HepG2 (cell line): ENCODE measurements at regions not wholly inside any gene's neighbourhood (a gene's known extent, or its start where the extent isn't known, plus 50 kb on each side); places are given as distances from the start of the nearest gene placed in this dataset.

Source experiments
- ATAC-seq: fragments of 200-7000 bp; cut with Tn5 transposase; 3 replicates; pipeline ENCODE4 v1.9.1; 2020; ENCODE audit warnings: mild to moderate bottlenecking, moderate library complexity
- BruUV-seq: library from RNA; stranded (reverse); fragments of 400-500 nt; replicated peaks from 2 replicates; lab custom pipeline; 2021; lab: Mats Ljungman, UMichigan
- CTCF ChIA-PET: fragments of 300-600 bp; formaldehyde crosslinking; extraction: SDS; loops from one replicate; lab custom pipeline; 2021; ENCODE audit warnings: low total read pairs, inconsistent platforms, low intra/inter-chr PET ratio; lab: Yijun Ruan, JAX
- POLR2A ChIA-PET: fragments of 350-600 bp; sonication (Branson Sonifier 250); formaldehyde crosslinking; loops from one replicate; lab custom pipeline; 2020; ENCODE audit warnings: antibody characterized with exemption, inconsistent platforms; lab: Yijun Ruan, JAX
- DNase-seq: peaks from one replicate; pipeline ENCODE4 v3.0.0-alpha.2; 2015; ENCODE audit warnings: low spot score
- FAIRE-seq: peaks from 3 replicates; lab custom pipeline; 2011; peaks lifted over from hg19 to GRCh38; lab: Jason Lieb, UNC
- H2AFZ ChIP-seq: one replicate; pipeline ENCODE4 v1.6.1; 2011; ENCODE audit warnings: low read length, inconsistent platforms
- H3K27ac ChIP-seq: fragments of 300-600 bp; 3 replicates; pipeline ENCODE4 v1.8.0; 2011; ENCODE audit warnings: mixed run types, mild to moderate bottlenecking, mixed read lengths, low read length, inconsistent platforms; ENCODE audit not compliant: insufficient read depth; ENCODE audit errors: extremely low read length
- H3K27me3 ChIP-seq, 2 experiments: fragments of 200-600 bp in 1 of 2; 2 replicates in 1 of 2; 3 replicates in 1 of 2; pipeline versions ENCODE4 v1.6.0 to v1.8.0; 2011; ENCODE audit warnings: low read length in 2 of 2, mild to moderate bottlenecking in 2 of 2, moderate library complexity in 2 of 2, inconsistent platforms in 1 of 2; ENCODE audit not compliant: insufficient read depth in 2 of 2, control insufficient read depth in 1 of 2
- H3K36me3 ChIP-seq, 2 experiments: fragments of 200-600 bp in 1 of 2; replicated peaks in 1 of 2; 2 replicates in 1 of 2; 3 replicates in 1 of 2; pipeline versions ENCODE4 v1.5.1 to v1.8.0; 2011; ENCODE audit warnings: low read length in 2 of 2, inconsistent platforms in 1 of 2; ENCODE audit not compliant: insufficient read depth in 2 of 2, control insufficient read depth in 1 of 2
- H3K4me1 ChIP-seq: 2 replicates; pipeline ENCODE4 v1.5.1; 2012; ENCODE audit warnings: low read length, inconsistent platforms; ENCODE audit not compliant: insufficient read depth
- H3K4me2 ChIP-seq: 2 replicates; pipeline ENCODE4 v1.6.0; 2011; ENCODE audit warnings: low read depth, low read length, inconsistent platforms
- H3K4me3 ChIP-seq, 3 experiments: fragments of 200-600 bp in 1 of 3; sonication (generic), shearing (Covaris generic) in 1 of 3; replicated peaks in 1 of 3; 2 replicates each; pipeline ENCODE4 v1.5.1; 2011 to 2016; ENCODE audit warnings: low read length in 3 of 3, inconsistent platforms in 2 of 3, low read depth in 2 of 3, mild to moderate bottlenecking in 2 of 3, control low read depth in 1 of 3, mixed read lengths in 1 of 3; ENCODE audit not compliant: insufficient read depth in 1 of 3
- H3K79me2 ChIP-seq: one replicate; pipeline ENCODE4 v1.6.1; 2011; ENCODE audit warnings: low read length, inconsistent platforms; ENCODE audit not compliant: insufficient read depth
- H3K9ac ChIP-seq: 2 replicates; pipeline ENCODE4 v1.6.0; 2011; ENCODE audit warnings: mild to moderate bottlenecking, low read depth, low read length, inconsistent platforms; ENCODE audit not compliant: insufficient read depth
- H3K9me3 ChIP-seq: 2 replicates; pipeline ENCODE4 v1.5.1; 2012; ENCODE audit warnings: mild to moderate bottlenecking, low read length
- H4K20me1 ChIP-seq: 2 replicates; pipeline ENCODE4 v1.6.0; 2011; ENCODE audit warnings: inconsistent platforms, mild to moderate bottlenecking, low read length, moderate library complexity; ENCODE audit not compliant: insufficient read depth
- HNRNPK ChIP-seq: fragments of 200-400 bp; formaldehyde crosslinking; IDR thresholded peaks from 2 replicates; pipeline ENCODE4 v1.6.1; 2018; ENCODE audit warnings: low read length, low read depth, moderate library complexity, mild to moderate bottlenecking; ENCODE audit not compliant: poor library complexity, severe bottlenecking
- MED1 ChIP-seq: sonication (generic); formaldehyde crosslinking; IDR thresholded peaks from 2 replicates; pipeline ENCODE4 v1.4.0; 2020; ENCODE audit warnings: missing genetic modification reagents
- NR2F6 ChIP-seq, 2 experiments: IDR thresholded peaks; 2 replicates each; pipeline ENCODE4 v1.6.1; 2016; ENCODE audit warnings: antibody characterized with exemption in 1 of 2, mild to moderate bottlenecking in 1 of 2
- ZFP36 ChIP-seq: fragments of 150-350 bp; IDR thresholded peaks from 2 replicates; pipeline ENCODE4 v1.6.1; 2018; ENCODE audit warnings: borderline replicate concordance, low read length, low read depth; ENCODE audit not compliant: partially characterized antibody
- WGBS: methylation state at CpG from one replicate; pipeline ENCODE4 v1.1.6; 2017; ENCODE audit warnings: low lambda C conversion rate; 5-methylcytosine and 5-hydroxymethylcytosine counted together
- in situ Hi-C: cut with HindIII; loops from 2 replicates; pipeline ENCODE4 v1.10.0; 2017; ENCODE audit warnings: low pct_unique_long_range_greater_than_20kb; ENCODE audit not compliant: extremely low pct_ligation_motif_present
- intact Hi-C: fragments of 100-400 bp; cut with micrococcal nuclease; formaldehyde crosslinking; loops from one replicate; pipeline ENCODE4 v1.10.0; 2022; ENCODE audit not compliant: unreplicated experiment
- TF ChIP-seq, protein P1 (sequence below): IDR thresholded peaks from 2 replicates; pipeline ENCODE4 v1.6.1; 2012; ENCODE audit warnings: low read depth, low read length, improper control_type of control experiment
- TF ChIP-seq, protein P2 (sequence below): sonication (generic); formaldehyde crosslinking; IDR thresholded peaks from 2 replicates; pipeline ENCODE4 v1.4.0; 2020; ENCODE audit warnings: missing genetic modification reagents
- TF ChIP-seq, protein P3 (sequence below): sonication (generic); formaldehyde crosslinking; IDR thresholded peaks from 2 replicates; pipeline ENCODE4 v1.5.0; 2020; ENCODE audit warnings: mild to moderate bottlenecking, missing genetic modification reagents
- TF ChIP-seq, protein P4 (sequence below): sonication (generic); formaldehyde crosslinking; IDR thresholded peaks from 2 replicates; pipeline ENCODE4 v1.4.0; 2020; ENCODE audit warnings: missing genetic modification reagents
- TF ChIP-seq, protein P5 (sequence below): sonication (generic); formaldehyde crosslinking; IDR thresholded peaks from 2 replicates; pipeline ENCODE4 v1.8.0; 2022; ENCODE audit warnings: mild to moderate bottlenecking, missing genetic modification reagents; ENCODE audit not compliant: insufficient replicate concordance

DNA sequence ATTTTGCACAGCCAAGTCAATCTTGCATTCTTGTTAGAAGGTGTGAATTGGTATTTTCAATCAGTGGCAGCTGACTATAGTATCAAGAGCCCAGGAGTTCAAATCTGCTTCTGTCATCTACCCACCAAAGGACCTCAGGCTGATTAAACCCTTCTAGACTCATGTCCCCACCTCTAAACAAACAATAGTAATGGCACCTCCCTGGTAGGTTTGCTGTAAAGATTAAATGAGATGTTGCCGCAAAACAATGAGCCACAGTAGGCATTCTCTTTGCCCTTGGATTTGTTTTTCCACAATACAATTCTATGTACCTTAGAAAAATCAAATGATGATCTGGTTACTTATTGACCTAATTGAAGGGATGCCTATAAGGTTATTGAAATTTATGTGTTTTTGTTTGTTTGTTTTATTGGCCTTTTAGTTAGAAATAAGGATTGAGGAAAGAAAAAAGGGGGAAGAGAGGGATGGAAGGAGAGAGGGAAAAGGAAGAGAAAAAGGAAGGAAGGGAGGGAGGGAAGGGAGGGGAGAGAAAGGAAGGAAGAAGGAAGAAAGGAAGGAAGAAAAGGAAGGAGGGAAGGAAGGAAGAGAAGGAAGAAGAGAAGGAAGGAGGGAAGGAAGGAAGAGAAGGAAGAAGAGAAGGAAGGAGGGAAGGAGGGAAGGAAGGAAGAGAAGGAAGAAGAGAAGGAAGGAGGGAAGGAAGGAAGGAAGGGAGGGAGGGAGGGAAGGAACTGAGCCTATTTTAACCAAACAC, 110.7 kb downstream of the ETS2 start:
- Histone ChIP-seq H3K36me3 (no peaks in the 10 kb centered on the region), H3K27me3 (no peaks in the 10 kb centered on the region), H3K4me3 (peak overlapping the region in 2 of 3 experiments; percentile 1 to 24; a peak in 2 of 6 replicates), H3K79me2 (no peaks in the 10 kb centered on the region), H3K27ac (peak overlapping the region; percentile 91), H2AFZ (no peak overlapping the region), H4K20me1 (no peaks in the 10 kb centered on the region), H3K4me2 (peak overlapping the region; percentile 56), H3K4me1 (peaks cover 89% of the 10 kb centered on the region), H3K9ac (peak overlapping the region; percentile 61; the same call in 1 of the 2 replicates), H3K9me3 (no peaks in the 10 kb centered on the region)
- ATAC-seq = no peak
- in situ Hi-C loops (no loop called here), intact Hi-C loops (loop anchor here (5.0 kb wide), 3 partner anchors 51 to 116 kb away; no protein-coding TSS in a partner anchor)
- CTCF ChIA-PET = no interaction called here
- TSS peak; percentile 63 for BruUV-seq
- FAIRE-seq = no peak
- 14% methylated on average over 1 of the region's 1 CpG for WGBS
- POLR2A ChIA-PET = interaction anchor here (0.6 to 2.4 kb wide), 11 partner anchors 40 to 392 kb away, joined by 3 to 9 read pairs (median 3); no protein-coding TSS in a partner anchor
- DNase-seq = peak; percentile 54
- TF ChIP-seq ZFP36 (no peak), HNRNPK (peak; percentile 57), MED1 (CRISPR knock-in tag) (peak; percentile 53; the same call in 1 of the 2 replicates), NR2F6 (IDR thresholded peaks at IDR 0.05) (0 out of 2 replicates have a peak, but pooled peaks have one; percentile 23), NR2F6 (CRISPR knock-in tag; IDR thresholded peaks at IDR 0.05) (no peak)
- TF ChIP-seq, protein P1, sequence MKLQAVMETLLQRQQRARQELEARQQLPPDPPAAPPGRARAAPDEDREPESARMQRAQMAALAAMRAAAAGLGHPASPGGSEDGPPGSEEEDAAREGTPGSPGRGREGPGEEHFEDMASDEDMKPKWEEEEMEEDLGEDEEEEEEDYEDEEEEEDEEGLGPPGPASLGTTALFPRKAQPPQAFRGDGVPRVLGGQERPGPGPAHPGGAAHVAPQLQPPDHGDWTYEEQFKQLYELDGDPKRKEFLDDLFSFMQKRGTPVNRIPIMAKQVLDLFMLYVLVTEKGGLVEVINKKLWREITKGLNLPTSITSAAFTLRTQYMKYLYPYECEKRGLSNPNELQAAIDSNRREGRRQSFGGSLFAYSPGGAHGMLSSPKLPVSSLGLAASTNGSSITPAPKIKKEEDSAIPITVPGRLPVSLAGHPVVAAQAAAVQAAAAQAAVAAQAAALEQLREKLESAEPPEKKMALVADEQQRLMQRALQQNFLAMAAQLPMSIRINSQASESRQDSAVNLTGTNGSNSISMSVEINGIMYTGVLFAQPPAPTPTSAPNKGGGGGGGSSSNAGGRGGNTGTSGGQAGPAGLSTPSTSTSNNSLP = no peak
- TF ChIP-seq, protein P2, sequence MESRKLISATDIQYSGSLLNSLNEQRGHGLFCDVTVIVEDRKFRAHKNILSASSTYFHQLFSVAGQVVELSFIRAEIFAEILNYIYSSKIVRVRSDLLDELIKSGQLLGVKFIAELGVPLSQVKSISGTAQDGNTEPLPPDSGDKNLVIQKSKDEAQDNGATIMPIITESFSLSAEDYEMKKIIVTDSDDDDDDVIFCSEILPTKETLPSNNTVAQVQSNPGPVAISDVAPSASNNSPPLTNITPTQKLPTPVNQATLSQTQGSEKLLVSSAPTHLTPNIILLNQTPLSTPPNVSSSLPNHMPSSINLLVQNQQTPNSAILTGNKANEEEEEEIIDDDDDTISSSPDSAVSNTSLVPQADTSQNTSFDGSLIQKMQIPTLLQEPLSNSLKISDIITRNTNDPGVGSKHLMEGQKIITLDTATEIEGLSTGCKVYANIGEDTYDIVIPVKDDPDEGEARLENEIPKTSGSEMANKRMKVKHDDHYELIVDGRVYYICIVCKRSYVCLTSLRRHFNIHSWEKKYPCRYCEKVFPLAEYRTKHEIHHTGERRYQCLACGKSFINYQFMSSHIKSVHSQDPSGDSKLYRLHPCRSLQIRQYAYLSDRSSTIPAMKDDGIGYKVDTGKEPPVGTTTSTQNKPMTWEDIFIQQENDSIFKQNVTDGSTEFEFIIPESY = no peak
- TF ChIP-seq, protein P3, sequence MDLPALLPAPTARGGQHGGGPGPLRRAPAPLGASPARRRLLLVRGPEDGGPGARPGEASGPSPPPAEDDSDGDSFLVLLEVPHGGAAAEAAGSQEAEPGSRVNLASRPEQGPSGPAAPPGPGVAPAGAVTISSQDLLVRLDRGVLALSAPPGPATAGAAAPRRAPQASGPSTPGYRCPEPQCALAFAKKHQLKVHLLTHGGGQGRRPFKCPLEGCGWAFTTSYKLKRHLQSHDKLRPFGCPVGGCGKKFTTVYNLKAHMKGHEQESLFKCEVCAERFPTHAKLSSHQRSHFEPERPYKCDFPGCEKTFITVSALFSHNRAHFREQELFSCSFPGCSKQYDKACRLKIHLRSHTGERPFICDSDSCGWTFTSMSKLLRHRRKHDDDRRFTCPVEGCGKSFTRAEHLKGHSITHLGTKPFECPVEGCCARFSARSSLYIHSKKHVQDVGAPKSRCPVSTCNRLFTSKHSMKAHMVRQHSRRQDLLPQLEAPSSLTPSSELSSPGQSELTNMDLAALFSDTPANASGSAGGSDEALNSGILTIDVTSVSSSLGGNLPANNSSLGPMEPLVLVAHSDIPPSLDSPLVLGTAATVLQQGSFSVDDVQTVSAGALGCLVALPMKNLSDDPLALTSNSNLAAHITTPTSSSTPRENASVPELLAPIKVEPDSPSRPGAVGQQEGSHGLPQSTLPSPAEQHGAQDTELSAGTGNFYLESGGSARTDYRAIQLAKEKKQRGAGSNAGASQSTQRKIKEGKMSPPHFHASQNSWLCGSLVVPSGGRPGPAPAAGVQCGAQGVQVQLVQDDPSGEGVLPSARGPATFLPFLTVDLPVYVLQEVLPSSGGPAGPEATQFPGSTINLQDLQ (CRISPR knock-in tag) = no peak
- TF ChIP-seq, protein P4, sequence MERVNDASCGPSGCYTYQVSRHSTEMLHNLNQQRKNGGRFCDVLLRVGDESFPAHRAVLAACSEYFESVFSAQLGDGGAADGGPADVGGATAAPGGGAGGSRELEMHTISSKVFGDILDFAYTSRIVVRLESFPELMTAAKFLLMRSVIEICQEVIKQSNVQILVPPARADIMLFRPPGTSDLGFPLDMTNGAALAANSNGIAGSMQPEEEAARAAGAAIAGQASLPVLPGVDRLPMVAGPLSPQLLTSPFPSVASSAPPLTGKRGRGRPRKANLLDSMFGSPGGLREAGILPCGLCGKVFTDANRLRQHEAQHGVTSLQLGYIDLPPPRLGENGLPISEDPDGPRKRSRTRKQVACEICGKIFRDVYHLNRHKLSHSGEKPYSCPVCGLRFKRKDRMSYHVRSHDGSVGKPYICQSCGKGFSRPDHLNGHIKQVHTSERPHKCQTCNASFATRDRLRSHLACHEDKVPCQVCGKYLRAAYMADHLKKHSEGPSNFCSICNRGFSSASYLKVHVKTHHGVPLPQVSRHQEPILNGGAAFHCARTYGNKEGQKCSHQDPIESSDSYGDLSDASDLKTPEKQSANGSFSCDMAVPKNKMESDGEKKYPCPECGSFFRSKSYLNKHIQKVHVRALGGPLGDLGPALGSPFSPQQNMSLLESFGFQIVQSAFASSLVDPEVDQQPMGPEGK (CRISPR knock-in tag) = peak; percentile 60; the same call in 1 of the 2 replicates
- TF ChIP-seq, protein P5, sequence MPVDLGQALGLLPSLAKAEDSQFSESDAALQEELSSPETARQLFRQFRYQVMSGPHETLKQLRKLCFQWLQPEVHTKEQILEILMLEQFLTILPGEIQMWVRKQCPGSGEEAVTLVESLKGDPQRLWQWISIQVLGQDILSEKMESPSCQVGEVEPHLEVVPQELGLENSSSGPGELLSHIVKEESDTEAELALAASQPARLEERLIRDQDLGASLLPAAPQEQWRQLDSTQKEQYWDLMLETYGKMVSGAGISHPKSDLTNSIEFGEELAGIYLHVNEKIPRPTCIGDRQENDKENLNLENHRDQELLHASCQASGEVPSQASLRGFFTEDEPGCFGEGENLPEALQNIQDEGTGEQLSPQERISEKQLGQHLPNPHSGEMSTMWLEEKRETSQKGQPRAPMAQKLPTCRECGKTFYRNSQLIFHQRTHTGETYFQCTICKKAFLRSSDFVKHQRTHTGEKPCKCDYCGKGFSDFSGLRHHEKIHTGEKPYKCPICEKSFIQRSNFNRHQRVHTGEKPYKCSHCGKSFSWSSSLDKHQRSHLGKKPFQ = no peak
